ENCODE measurements at regions not wholly inside any gene's neighbourhood (a gene's known extent, or its start where the extent isn't known, plus 50 kb on each side); places are given as distances from the start of the nearest gene placed in this dataset.

- H3K27me3 ChIP-seq (ENCODE audit: control insufficient read depth in 2 of 2, insufficient read depth in 2 of 2, low read length in 2 of 2) = no peaks in the 10 kb centered on the region
Measured at GRCh38 chr2:150391779-150392178, 95.7 kb downstream of the RND3 start.

DNA sequence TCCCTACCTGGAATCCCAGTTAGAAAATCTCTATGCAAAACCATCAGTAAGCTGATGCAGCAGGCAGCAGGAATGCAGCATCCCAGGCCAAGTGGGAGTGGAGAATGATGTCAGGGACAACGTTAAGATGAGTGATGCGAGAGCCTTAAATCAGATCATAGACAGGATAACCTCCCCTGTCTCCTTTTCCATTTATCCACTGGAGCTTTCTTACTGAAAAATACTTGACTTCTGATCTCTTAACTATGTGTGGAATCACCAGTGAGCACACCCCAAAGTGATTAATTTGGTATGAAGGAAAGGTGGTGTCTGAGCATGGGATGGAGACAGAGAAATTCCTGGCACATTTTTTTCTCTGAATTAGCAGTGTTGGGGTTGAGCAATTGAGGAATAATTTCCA, 98.0 kb downstream of the RND3 start:
- no peak overlapping the region for H3K27ac ChIP-seq (ENCODE audit: low read depth in 2 of 2, low read length in 2 of 2)
- no peaks in the 10 kb centered on the region for H3K27me3 ChIP-seq (ENCODE audit: control insufficient read depth in 2 of 2, insufficient read depth in 2 of 2, low read length in 2 of 2)

More at GRCh38 chr2:150391779-150392178, 95.7 kb downstream of the RND3 start:
- no peak overlapping the region for H3K27ac ChIP-seq (ENCODE audit: low read depth in 2 of 2, low read length in 2 of 2)
- no peak overlapping the region for H3K9ac ChIP-seq (ENCODE audit: low read depth in 1 of 2, low read length in 2 of 2)
- H3K4me3 ChIP-seq (ENCODE audit: low read length in 2 of 2) = no peak overlapping the region
- no peaks in the 10 kb centered on the region for H3K36me3 ChIP-seq (ENCODE audit: control insufficient read depth in 2 of 2, insufficient read depth in 2 of 2, low read length in 2 of 2)
- H3K4me1 ChIP-seq (ENCODE audit: control insufficient read depth in 2 of 2, insufficient read depth in 2 of 2, low read length in 2 of 2) = no peaks in the 10 kb centered on the region
- no peaks in the 10 kb centered on the region for H3K9me3 ChIP-seq (ENCODE audit: control insufficient read depth in 2 of 2, low read length in 2 of 2)

DNA sequence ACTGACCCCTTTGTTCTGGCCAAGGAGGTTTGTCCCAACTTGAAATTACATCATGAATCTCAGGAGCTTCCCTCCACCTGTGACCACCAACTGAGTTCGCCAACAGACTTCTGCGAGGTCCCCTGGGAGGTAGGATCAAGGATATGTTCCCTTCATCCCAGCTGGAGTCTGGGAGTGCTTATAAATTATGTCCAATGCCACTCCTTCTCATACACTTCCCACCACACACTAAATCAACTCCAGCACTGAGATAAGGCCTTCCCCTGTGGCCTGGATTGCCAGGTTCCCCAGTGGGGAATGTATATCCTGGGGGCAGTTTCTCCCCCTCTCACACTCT, 99.2 kb downstream of the RND3 start:
- no peak overlapping the region for H3K4me3 ChIP-seq (ENCODE audit: low read length in 2 of 2)
- H3K27ac ChIP-seq (ENCODE audit: low read depth in 2 of 2, low read length in 2 of 2) = no peak overlapping the region
- no peaks in the 10 kb centered on the region for H3K36me3 ChIP-seq (ENCODE audit: control insufficient read depth in 2 of 2, insufficient read depth in 2 of 2, low read length in 2 of 2)
- H3K4me1 ChIP-seq (ENCODE audit: control insufficient read depth in 2 of 2, insufficient read depth in 2 of 2, low read length in 2 of 2) = no peaks in the 10 kb centered on the region
- H3K27me3 ChIP-seq (ENCODE audit: control insufficient read depth in 2 of 2, insufficient read depth in 2 of 2, low read length in 2 of 2) = no peaks in the 10 kb centered on the region
- H3K9me3 ChIP-seq (ENCODE audit: control insufficient read depth in 2 of 2, low read length in 2 of 2) = peaks cover 0 to 3% of the 10 kb centered on the region in 2 donors
- no peak overlapping the region for H3K9ac ChIP-seq (ENCODE audit: low read depth in 1 of 2, low read length in 2 of 2)

More for the DNA sequence above, 98.0 kb downstream of the RND3 start:
- no peak overlapping the region for H3K4me3 ChIP-seq (ENCODE audit: low read length in 2 of 2)
- H3K9me3 ChIP-seq (ENCODE audit: control insufficient read depth in 2 of 2, low read length in 2 of 2) = peaks cover 0 to 3% of the 10 kb centered on the region in 2 donors
- H3K4me1 ChIP-seq (ENCODE audit: control insufficient read depth in 2 of 2, insufficient read depth in 2 of 2, low read length in 2 of 2) = no peaks in the 10 kb centered on the region
- no peak overlapping the region for H3K9ac ChIP-seq (ENCODE audit: low read depth in 1 of 2, low read length in 2 of 2)
- no peaks in the 10 kb centered on the region for H3K36me3 ChIP-seq (ENCODE audit: control insufficient read depth in 2 of 2, insufficient read depth in 2 of 2, low read length in 2 of 2)

DNA sequence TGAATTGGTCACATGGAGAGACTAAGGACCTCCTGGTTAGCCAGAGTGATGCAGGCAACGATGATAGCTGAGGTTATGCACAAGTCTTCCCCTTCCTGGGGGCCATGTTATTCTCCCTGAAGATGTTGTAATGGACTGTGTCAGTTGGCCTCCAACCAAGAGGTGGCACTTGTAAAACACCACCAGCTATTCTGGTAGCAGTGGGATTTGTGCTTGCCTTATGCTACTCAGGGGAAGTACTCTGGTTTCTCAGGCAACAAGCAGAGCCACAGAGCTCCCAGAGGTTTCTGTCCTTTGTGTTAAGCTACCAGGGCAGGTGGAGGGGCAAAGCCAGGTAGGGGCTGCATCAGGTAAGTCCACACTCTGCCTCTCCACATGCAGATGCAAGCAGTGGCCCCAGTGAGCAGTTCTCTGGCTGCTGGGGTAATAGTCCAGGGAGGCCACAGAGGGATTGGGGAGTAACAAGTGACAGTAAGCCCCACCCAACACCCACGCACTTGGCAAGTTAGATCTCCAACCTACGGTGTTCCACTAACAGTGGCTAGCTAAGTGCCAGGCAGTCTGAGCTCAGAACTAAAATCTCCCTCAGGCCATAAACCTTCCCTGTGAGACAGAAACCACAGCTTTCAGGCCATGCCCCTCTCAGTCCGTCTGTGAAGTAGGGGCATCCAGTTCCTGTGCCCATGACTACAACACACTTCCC, 99.7 kb downstream of the RND3 start:
- H3K9me3 ChIP-seq (ENCODE audit: control insufficient read depth in 2 of 2, low read length in 2 of 2) = peaks cover 0 to 3% of the 10 kb centered on the region in 2 donors
- H3K4me3 ChIP-seq (ENCODE audit: low read length in 2 of 2) = no peak overlapping the region
- no peaks in the 10 kb centered on the region for H3K36me3 ChIP-seq (ENCODE audit: control insufficient read depth in 2 of 2, insufficient read depth in 2 of 2, low read length in 2 of 2)
- no peak overlapping the region for H3K9ac ChIP-seq (ENCODE audit: low read depth in 1 of 2, low read length in 2 of 2)
- no peaks in the 10 kb centered on the region for H3K27me3 ChIP-seq (ENCODE audit: control insufficient read depth in 2 of 2, insufficient read depth in 2 of 2, low read length in 2 of 2)
- no peaks in the 10 kb centered on the region for H3K4me1 ChIP-seq (ENCODE audit: control insufficient read depth in 2 of 2, insufficient read depth in 2 of 2, low read length in 2 of 2)
- H3K27ac ChIP-seq (ENCODE audit: low read depth in 2 of 2, low read length in 2 of 2) = no peak overlapping the region

- H3K4me1 ChIP-seq (ENCODE audit: control insufficient read depth in 2 of 2, insufficient read depth in 2 of 2, low read length in 2 of 2) = no peaks in the 10 kb centered on the region
- H3K9ac ChIP-seq (ENCODE audit: low read depth in 1 of 2, low read length in 2 of 2) = no peak overlapping the region
- H3K36me3 ChIP-seq (ENCODE audit: control insufficient read depth in 2 of 2, insufficient read depth in 2 of 2, low read length in 2 of 2) = no peaks in the 10 kb centered on the region
- H3K4me3 ChIP-seq (ENCODE audit: low read length in 2 of 2) = no peak overlapping the region
- H3K27ac ChIP-seq (ENCODE audit: low read depth in 2 of 2, low read length in 2 of 2) = no peak overlapping the region
- H3K9me3 ChIP-seq (ENCODE audit: control insufficient read depth in 2 of 2, low read length in 2 of 2) = peaks cover 0 to 3% of the 10 kb centered on the region in 2 donors
- H3K27me3 ChIP-seq (ENCODE audit: control insufficient read depth in 2 of 2, insufficient read depth in 2 of 2, low read length in 2 of 2) = no peaks in the 10 kb centered on the region
Measured at GRCh38 chr2:150385211-150385610, 102.3 kb downstream of the RND3 start.

GRCh38 chr2:150383587-150383986, 103.9 kb downstream of the RND3 start:
- Histone ChIP-seq H3K27ac (ENCODE audit: low read depth in 2 of 2, low read length in 2 of 2) (no peak overlapping the region), H3K36me3 (ENCODE audit: control insufficient read depth in 2 of 2, insufficient read depth in 2 of 2, low read length in 2 of 2) (no peaks in the 10 kb centered on the region), H3K27me3 (ENCODE audit: control insufficient read depth in 2 of 2, insufficient read depth in 2 of 2, low read length in 2 of 2) (no peaks in the 10 kb centered on the region), H3K4me1 (ENCODE audit: control insufficient read depth in 2 of 2, insufficient read depth in 2 of 2, low read length in 2 of 2) (no peaks in the 10 kb centered on the region), H3K9me3 (ENCODE audit: control insufficient read depth in 2 of 2, low read length in 2 of 2) (peaks cover 0 to 3% of the 10 kb centered on the region in 2 donors), H3K9ac (ENCODE audit: low read depth in 1 of 2, low read length in 2 of 2) (no peak overlapping the region), H3K4me3 (ENCODE audit: low read length in 2 of 2) (no peak overlapping the region)

DNA sequence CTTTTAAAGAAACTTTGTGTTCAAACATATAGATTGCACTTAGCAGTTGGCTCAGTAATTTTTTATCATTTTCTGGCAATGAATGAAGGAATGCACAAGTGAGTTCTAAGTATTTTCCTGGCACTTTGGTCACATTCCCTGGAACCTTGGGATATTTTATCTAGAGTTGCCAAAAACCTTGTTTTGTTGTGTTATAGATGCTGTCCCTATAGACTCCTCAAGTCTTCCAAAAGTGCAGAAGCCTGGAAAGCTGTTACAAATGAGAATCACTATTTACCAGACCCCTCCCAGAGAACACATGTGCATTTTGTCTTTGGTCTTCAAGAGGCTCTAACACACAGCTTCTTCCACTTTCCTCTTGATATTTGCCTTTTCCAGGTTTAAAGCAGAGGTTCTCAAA, 108.3 kb downstream of the RND3 start:
- Histone ChIP-seq H3K4me3 (ENCODE audit: low read length in 2 of 2) (no peak overlapping the region), H3K4me1 (ENCODE audit: control insufficient read depth in 2 of 2, insufficient read depth in 2 of 2, low read length in 2 of 2) (no peaks in the 10 kb centered on the region), H3K36me3 (ENCODE audit: control insufficient read depth in 2 of 2, insufficient read depth in 2 of 2, low read length in 2 of 2) (no peaks in the 10 kb centered on the region), H3K27ac (ENCODE audit: low read depth in 2 of 2, low read length in 2 of 2) (no peak overlapping the region), H3K9me3 (ENCODE audit: control insufficient read depth in 2 of 2, low read length in 2 of 2) (no peaks in the 10 kb centered on the region), H3K9ac (ENCODE audit: low read depth in 1 of 2, low read length in 2 of 2) (no peak overlapping the region), H3K27me3 (ENCODE audit: control insufficient read depth in 2 of 2, insufficient read depth in 2 of 2, low read length in 2 of 2) (no peaks in the 10 kb centered on the region)

- Histone ChIP-seq H3K9ac (ENCODE audit: low read depth in 1 of 2, low read length in 2 of 2) (no peak overlapping the region), H3K36me3 (ENCODE audit: control insufficient read depth in 2 of 2, insufficient read depth in 2 of 2, low read length in 2 of 2) (no peaks in the 10 kb centered on the region)
Measured at GRCh38 chr2:150378686-150379085, 108.8 kb downstream of the RND3 start.

DNA sequence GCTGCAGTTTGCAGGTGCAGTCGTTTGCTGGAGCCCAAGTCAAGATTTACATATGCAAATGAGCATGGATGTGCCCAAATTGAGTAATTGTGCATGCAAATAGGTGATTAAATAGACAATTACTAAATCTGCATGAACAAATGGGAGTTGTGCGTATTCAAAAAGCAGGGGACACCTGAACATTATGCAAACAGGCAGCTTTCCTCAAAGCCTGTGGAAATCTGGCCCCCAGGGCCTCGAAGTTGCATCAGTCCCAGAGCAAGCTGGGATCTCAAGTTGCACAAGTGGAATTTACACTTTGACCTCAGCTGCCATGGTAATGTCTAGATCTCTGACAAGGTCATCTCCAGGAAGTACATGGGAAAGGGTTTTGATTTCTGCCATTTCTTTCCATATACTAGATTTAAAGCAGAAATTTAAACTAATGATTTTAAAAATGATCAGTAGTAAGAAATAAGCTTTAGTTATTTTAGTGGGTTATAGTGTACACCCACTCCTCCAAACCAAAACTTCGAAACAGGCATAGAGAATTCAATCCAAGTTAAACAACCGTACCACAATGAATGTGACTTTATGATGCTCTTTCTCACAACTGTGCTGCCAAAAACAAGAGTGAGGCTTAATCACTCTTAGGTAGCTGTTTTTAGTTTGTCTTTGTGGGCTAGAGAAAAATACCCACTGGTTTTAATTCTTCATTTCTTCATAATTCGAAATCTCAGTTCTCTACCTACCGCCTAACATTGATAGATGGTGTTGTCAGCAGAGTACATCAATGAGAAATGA, 110.7 kb downstream of the RND3 start:
- H3K9me3 ChIP-seq (ENCODE audit: control insufficient read depth in 2 of 2, low read length in 2 of 2) = no peaks in the 10 kb centered on the region
- H3K36me3 ChIP-seq (ENCODE audit: control insufficient read depth in 2 of 2, insufficient read depth in 2 of 2, low read length in 2 of 2) = no peaks in the 10 kb centered on the region
- H3K4me1 ChIP-seq (ENCODE audit: control insufficient read depth in 2 of 2, insufficient read depth in 2 of 2, low read length in 2 of 2) = no peaks in the 10 kb centered on the region
- H3K27ac ChIP-seq (ENCODE audit: low read depth in 2 of 2, low read length in 2 of 2) = no peak overlapping the region
- no peaks in the 10 kb centered on the region for H3K27me3 ChIP-seq (ENCODE audit: control insufficient read depth in 2 of 2, insufficient read depth in 2 of 2, low read length in 2 of 2)
- H3K4me3 ChIP-seq (ENCODE audit: low read length in 2 of 2) = no peak overlapping the region
- H3K9ac ChIP-seq (ENCODE audit: low read depth in 1 of 2, low read length in 2 of 2) = no peak overlapping the region

More at GRCh38 chr2:150378686-150379085, 108.8 kb downstream of the RND3 start:
- no peak overlapping the region for H3K4me3 ChIP-seq (ENCODE audit: low read length in 2 of 2)
- no peaks in the 10 kb centered on the region for H3K9me3 ChIP-seq (ENCODE audit: control insufficient read depth in 2 of 2, low read length in 2 of 2)
- H3K27me3 ChIP-seq (ENCODE audit: control insufficient read depth in 2 of 2, insufficient read depth in 2 of 2, low read length in 2 of 2) = no peaks in the 10 kb centered on the region
- H3K4me1 ChIP-seq (ENCODE audit: control insufficient read depth in 2 of 2, insufficient read depth in 2 of 2, low read length in 2 of 2) = no peaks in the 10 kb centered on the region
- H3K27ac ChIP-seq (ENCODE audit: low read depth in 2 of 2, low read length in 2 of 2) = no peak overlapping the region

GRCh38 chr2:150375333-150375732, 112.1 kb downstream of the RND3 start:
- no peaks in the 10 kb centered on the region for H3K9me3 ChIP-seq (ENCODE audit: control insufficient read depth in 2 of 2, low read length in 2 of 2)
- peaks cover 2 to 9% of the 10 kb centered on the region in 2 donors for H3K4me1 ChIP-seq (ENCODE audit: control insufficient read depth in 2 of 2, insufficient read depth in 2 of 2, low read length in 2 of 2)
- no peak overlapping the region for H3K9ac ChIP-seq (ENCODE audit: low read depth in 1 of 2, low read length in 2 of 2)
- H3K27me3 ChIP-seq (ENCODE audit: control insufficient read depth in 2 of 2, insufficient read depth in 2 of 2, low read length in 2 of 2) = no peaks in the 10 kb centered on the region
- H3K36me3 ChIP-seq (ENCODE audit: control insufficient read depth in 2 of 2, insufficient read depth in 2 of 2, low read length in 2 of 2) = no peaks in the 10 kb centered on the region
- H3K27ac ChIP-seq (ENCODE audit: low read depth in 2 of 2, low read length in 2 of 2) = no peak overlapping the region
- H3K4me3 ChIP-seq (ENCODE audit: low read length in 2 of 2) = no peak overlapping the region
